ENCODE measurements at regions not wholly inside any gene's neighbourhood (a gene's known extent, or its start where the extent isn't known, plus 50 kb on each side); places are given as distances from the start of the nearest gene placed in this dataset.
"Not testable (repeated sequence)": the region's sequence is repeated elsewhere in the genome, so short reads cannot be mapped to it uniquely, and the experiment has no call there.

- no peak for DNase-seq (ENCODE audit: insufficient read length, low spot score)
- no peak for FAIRE-seq
- TF ChIP-seq SPI1 (IDR thresholded peaks at IDR 0.05; ENCODE audit: low read depth, low read length) (no peak), PAX5 (IDR thresholded peaks at IDR 0.05; ENCODE audit: insufficient read depth, low read length, severe bottlenecking) (no peak), POLR2AphosphoS5 (IDR thresholded peaks at IDR 0.05; ENCODE audit: low read depth, low read length) (no peak), POU2F2 (IDR thresholded peaks at IDR 0.05; ENCODE audit: low read depth, low read length) (no peak), POLR2A (IDR thresholded peaks at IDR 0.05; ENCODE audit: low read depth, low read length) (no peak), TAF1 (IDR thresholded peaks at IDR 0.05; ENCODE audit: low read depth, low read length) (no peak)
Measured at GRCh38 chr2:53220969-53221368, 546.6 kb upstream of the CHAC2 start.

- TF ChIP-seq TAF1 (IDR thresholded peaks at IDR 0.05; ENCODE audit: low read depth, low read length) (no peak), POU2F2 (IDR thresholded peaks at IDR 0.05; ENCODE audit: low read depth, low read length) (no peak), SPI1 (IDR thresholded peaks at IDR 0.05; ENCODE audit: low read depth, low read length) (no peak), POLR2AphosphoS5 (IDR thresholded peaks at IDR 0.05; ENCODE audit: low read depth, low read length) (no peak), PAX5 (IDR thresholded peaks at IDR 0.05; ENCODE audit: insufficient read depth, low read length, severe bottlenecking) (no peak), POLR2A (IDR thresholded peaks at IDR 0.05; ENCODE audit: low read depth, low read length) (no peak)
- DNase-seq (ENCODE audit: insufficient read length, low spot score) (no peak), FAIRE-seq (no peak)
Measured at GRCh38 chr2:53217250-53217649, 550.4 kb upstream of the CHAC2 start.

GRCh38 chr2:53216805-53217204 is 550.8 kb upstream of the CHAC2 start:
- DNase-seq (ENCODE audit: insufficient read length, low spot score) (no peak), FAIRE-seq (no peak)
- TF ChIP-seq POLR2AphosphoS5 (IDR thresholded peaks at IDR 0.05; ENCODE audit: low read depth, low read length) = no peak

- TF ChIP-seq POLR2A (IDR thresholded peaks at IDR 0.05; ENCODE audit: low read depth, low read length) = no peak
- no peak for TF ChIP-seq POU2F2 (IDR thresholded peaks at IDR 0.05; ENCODE audit: low read depth, low read length)
- FAIRE-seq (no peak), DNase-seq (ENCODE audit: insufficient read length, low spot score) (no peak)
Measured at GRCh38 chr2:53212576-53212975, 555.0 kb upstream of the CHAC2 start.

GRCh38 chr2:53211201-53211774 is 556.3 kb upstream of the CHAC2 start:
- no peak for FAIRE-seq
- no peak for TF ChIP-seq TAF1 (IDR thresholded peaks at IDR 0.05; ENCODE audit: low read depth, low read length)
- TF ChIP-seq PAX5 (IDR thresholded peaks at IDR 0.05; ENCODE audit: insufficient read depth, low read length, severe bottlenecking) = no peak
- no peak for TF ChIP-seq POLR2A (IDR thresholded peaks at IDR 0.05; ENCODE audit: low read depth, low read length)
- no peak for TF ChIP-seq POLR2AphosphoS5 (IDR thresholded peaks at IDR 0.05; ENCODE audit: low read depth, low read length)
- TF ChIP-seq POU2F2 (IDR thresholded peaks at IDR 0.05; ENCODE audit: low read depth, low read length) = no peak
- TF ChIP-seq SPI1 (IDR thresholded peaks at IDR 0.05; ENCODE audit: low read depth, low read length) = no peak

DNA sequence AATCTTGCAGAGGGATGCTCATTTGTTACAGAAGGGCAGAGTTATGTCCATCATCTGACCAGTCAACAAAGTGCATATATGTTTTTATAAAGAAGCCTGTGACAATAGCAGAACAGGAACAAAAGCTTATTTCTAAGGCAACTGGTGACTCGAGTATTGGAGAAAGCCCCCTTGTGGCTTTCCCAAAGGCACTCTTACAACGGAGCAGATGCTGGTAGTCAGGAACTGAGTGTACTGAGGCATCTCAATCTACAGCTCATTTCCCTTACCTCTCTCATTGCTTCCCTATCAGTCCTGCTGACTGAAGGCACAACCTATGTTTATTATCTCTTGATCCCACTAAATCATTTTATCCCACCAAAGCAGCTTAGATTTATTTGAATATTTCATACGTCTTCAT is 557.1 kb upstream of the CHAC2 start:
- DNase-seq (ENCODE audit: insufficient read length, low spot score) = no peak
- FAIRE-seq = no peak
- no peak for TF ChIP-seq POLR2AphosphoS5 (IDR thresholded peaks at IDR 0.05; ENCODE audit: low read depth, low read length)
- no peak for TF ChIP-seq POU2F2 (IDR thresholded peaks at IDR 0.05; ENCODE audit: low read depth, low read length)

More at GRCh38 chr2:53211201-53211774, 556.3 kb upstream of the CHAC2 start:
- no peak for DNase-seq (ENCODE audit: insufficient read length, low spot score)

GRCh38 chr2:53209679-53210458 is 557.7 kb upstream of the CHAC2 start:
- DNase-seq (ENCODE audit: insufficient read length, low spot score) = no peak
- no peak for FAIRE-seq
- TF ChIP-seq SPI1 (IDR thresholded peaks at IDR 0.05; ENCODE audit: low read depth, low read length) = no peak
- TF ChIP-seq POLR2A (IDR thresholded peaks at IDR 0.05; ENCODE audit: low read depth, low read length) = no peak
- TF ChIP-seq POU2F2 (IDR thresholded peaks at IDR 0.05; ENCODE audit: low read depth, low read length) = no peak
- no peak for TF ChIP-seq PAX5 (IDR thresholded peaks at IDR 0.05; ENCODE audit: insufficient read depth, low read length, severe bottlenecking)
- no peak for TF ChIP-seq POLR2AphosphoS5 (IDR thresholded peaks at IDR 0.05; ENCODE audit: low read depth, low read length)
- TF ChIP-seq TAF1 (IDR thresholded peaks at IDR 0.05; ENCODE audit: low read depth, low read length) = no peak

DNA sequence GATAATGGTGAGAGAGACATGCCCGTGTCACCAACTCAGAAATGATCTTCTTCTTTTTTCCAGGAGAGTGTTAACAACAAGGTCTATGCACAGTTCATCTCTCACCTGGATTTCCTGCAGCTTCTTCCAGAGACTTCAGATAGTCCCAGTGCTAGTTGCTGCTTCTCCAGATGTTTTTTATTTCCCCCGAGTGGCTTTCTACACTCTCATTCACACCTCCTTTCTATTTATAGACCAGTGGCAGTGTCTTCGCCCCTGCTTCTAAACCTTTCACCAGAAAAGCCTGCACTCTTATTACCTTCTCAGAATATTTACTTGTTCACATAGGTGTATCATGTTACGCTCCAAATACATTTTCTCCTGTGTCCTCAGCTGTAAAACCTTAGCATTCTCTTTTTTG is 558.8 kb upstream of the CHAC2 start:
- FAIRE-seq = no peak
- no peak for TF ChIP-seq POU2F2 (IDR thresholded peaks at IDR 0.05; ENCODE audit: low read depth, low read length)
- no peak for TF ChIP-seq PAX5 (IDR thresholded peaks at IDR 0.05; ENCODE audit: insufficient read depth, low read length, severe bottlenecking)
- TF ChIP-seq POLR2A (IDR thresholded peaks at IDR 0.05; ENCODE audit: low read depth, low read length) = no peak
- TF ChIP-seq TAF1 (IDR thresholded peaks at IDR 0.05; ENCODE audit: low read depth, low read length) = no peak
- DNase-seq (ENCODE audit: insufficient read length, low spot score) = no peak

DNA sequence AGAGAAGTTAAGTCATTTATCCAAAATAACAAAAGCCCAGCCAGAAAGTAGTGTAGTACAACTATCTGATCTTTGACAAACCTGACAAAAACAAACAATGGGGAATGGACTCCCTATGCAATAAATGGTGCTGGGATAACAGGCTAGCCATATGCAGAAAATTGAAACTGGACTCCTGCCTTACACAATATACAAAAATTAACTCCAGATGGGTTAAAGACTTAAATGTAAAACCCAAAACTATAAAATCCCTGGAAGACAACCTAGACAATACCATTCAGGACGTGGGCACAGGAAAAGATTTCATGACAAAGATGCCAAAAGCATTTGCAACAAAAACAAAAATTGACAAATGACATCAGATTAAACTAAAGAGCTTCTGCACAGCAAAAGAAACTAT is 561.4 kb upstream of the CHAC2 start:
- FAIRE-seq; DNase-seq (ENCODE audit: insufficient read length, low spot score): not testable (repeated sequence)

GRCh38 chr2:53202063-53202462 is 565.5 kb upstream of the CHAC2 start:
- no peak for TF ChIP-seq POLR2A (IDR thresholded peaks at IDR 0.05; ENCODE audit: low read depth, low read length)
- TF ChIP-seq SPI1 (IDR thresholded peaks at IDR 0.05; ENCODE audit: low read depth, low read length) = no peak
- TF ChIP-seq POLR2AphosphoS5 (IDR thresholded peaks at IDR 0.05; ENCODE audit: low read depth, low read length) = no peak
- DNase-seq (ENCODE audit: insufficient read length, low spot score) (no peak), FAIRE-seq (no peak)

DNA sequence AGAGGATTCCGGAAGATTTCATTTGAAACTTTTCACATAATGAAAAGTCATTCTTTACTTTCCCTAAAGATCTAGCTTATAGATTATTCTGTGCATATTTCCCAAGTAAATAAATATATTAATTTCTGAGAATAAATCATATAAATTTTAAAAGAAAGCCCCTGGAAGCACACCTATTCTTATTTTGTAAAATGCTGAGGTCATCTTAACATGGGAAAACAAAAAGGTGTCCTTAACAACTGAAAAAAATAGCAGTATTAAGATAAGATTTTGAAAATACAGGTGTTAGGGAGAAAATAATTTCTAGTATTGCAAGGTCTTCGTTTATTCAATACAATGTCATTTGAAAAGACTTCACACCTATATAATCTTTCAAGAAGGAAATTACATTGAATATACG is 567.5 kb upstream of the CHAC2 start:
- no peak for FAIRE-seq
- DNase-seq (ENCODE audit: insufficient read length, low spot score) = no peak
- no peak for TF ChIP-seq PAX5 (IDR thresholded peaks at IDR 0.05; ENCODE audit: insufficient read depth, low read length, severe bottlenecking)
- TF ChIP-seq SPI1 (IDR thresholded peaks at IDR 0.05; ENCODE audit: low read depth, low read length) = no peak
- TF ChIP-seq TAF1 (IDR thresholded peaks at IDR 0.05; ENCODE audit: low read depth, low read length) = no peak
- no peak for TF ChIP-seq POU2F2 (IDR thresholded peaks at IDR 0.05; ENCODE audit: low read depth, low read length)
- TF ChIP-seq POLR2A (IDR thresholded peaks at IDR 0.05; ENCODE audit: low read depth, low read length) = no peak
- no peak for TF ChIP-seq POLR2AphosphoS5 (IDR thresholded peaks at IDR 0.05; ENCODE audit: low read depth, low read length)

Measured in GM12891 (cell line).